Left lung (tissue), 4 donors: ENCODE measurements at regions not wholly inside any gene's neighbourhood (a gene's known extent, or its start where the extent isn't known, plus 50 kb on each side); places are given as distances from the start of the nearest gene placed in this dataset.

Source experiments
- ATAC-seq: fragments of 200-7000 bp; cut with Tn5 transposase; one replicate; pipeline ENCODE4 v1.9.1; 2020; ENCODE audit warnings: moderate library complexity
- DNase-seq, 4 donors: peaks; one replicate each; pipeline ENCODE4 v3.0.0-alpha.2; 2013 to 2020
- H3K27ac ChIP-seq, 2 donors: fragments of 200-600 bp; sonication (generic) in 1 of 2; one replicate each; pipeline versions ENCODE4 v1.5.0 to v1.8.0; 2020 to 2021
- H3K27me3 ChIP-seq, 2 donors: fragments of 200-600 bp; sonication (generic) in 1 of 2; one replicate each; pipeline versions ENCODE4 v1.5.0 to v1.8.0; 2020 to 2021
- H3K36me3 ChIP-seq, 2 donors: fragments of 200-600 bp; sonication (generic) in 1 of 2; one replicate each; pipeline versions ENCODE4 v1.5.0 to v1.8.0; 2020 to 2021
- H3K4me1 ChIP-seq, 2 donors: fragments of 200-600 bp; one replicate each; pipeline ENCODE4 v1.8.0; 2021
- H3K4me3 ChIP-seq, 2 donors: fragments of 200-600 bp; sonication (generic) in 1 of 2; one replicate each; pipeline versions ENCODE4 v1.5.0 to v1.8.0; 2020 to 2021; ENCODE audit warnings: mild to moderate bottlenecking in 1 of 2
- H3K9me3 ChIP-seq, 2 donors: fragments of 200-600 bp; sonication (generic) in 1 of 2; one replicate each; pipeline versions ENCODE4 v1.5.0 to v1.8.0; 2020 to 2021
- CTCF ChIP-seq, 2 donors: fragments of 200-600 bp; sonication (generic) in 1 of 2; IDR thresholded peaks; one replicate each; pipeline versions ENCODE4 v1.5.0 to v1.8.0; 2021; ENCODE audit warnings: antibody characterized with exemption in 2 of 2
- intact Hi-C, 2 donors: fragments of 100-400 bp; cut with DNase I; formaldehyde crosslinking; loops; one replicate each; pipeline versions ENCODE4 v1.11.2 to v1.14.2; 2022
- donor health status: DM: no; HTN: yes; CAD: no.
- donor health status: DM: no; HTN: no; CAD: no.

- intact Hi-C loops: no loop called here
- no peaks in the 10 kb centered on the region for H3K36me3 ChIP-seq
- ATAC-seq: no peak
- H3K4me3 ChIP-seq: no peak overlapping the region
- H3K27me3 ChIP-seq: no peaks in the 10 kb centered on the region
- H3K4me1 ChIP-seq: no peaks in the 10 kb centered on the region
- no peak overlapping the region for H3K27ac ChIP-seq
- peak in 2 of 4 donors; percentile 3 to 7 for DNase-seq
- TF ChIP-seq CTCF (IDR thresholded peaks at IDR 0.05): no peak
- no peaks in the 10 kb centered on the region for H3K9me3 ChIP-seq
Measured at GRCh38 chr13:68185444-68186141, 955.5 kb upstream of the PCDH9 start.

GRCh38 chr13:68176475-68176874 is 946.3 kb upstream of the PCDH9 start:
- Histone ChIP-seq H3K4me1 (no peaks in the 10 kb centered on the region), H3K27ac (no peak overlapping the region), H3K4me3 (no peak overlapping the region), H3K27me3 (no peaks in the 10 kb centered on the region), H3K9me3 (peaks cover 0 to 13% of the 10 kb centered on the region in 2 donors), H3K36me3 (no peaks in the 10 kb centered on the region)
- no peak for TF ChIP-seq CTCF (IDR thresholded peaks at IDR 0.05)
- intact Hi-C loops: no loop called here
- ATAC-seq (no peak), DNase-seq (peak in 2 of 4 donors; percentile 28 to 32)

GRCh38 chr13:68174893-68175292 is 944.8 kb upstream of the PCDH9 start:
- intact Hi-C loops: no loop called here
- Histone ChIP-seq H3K9me3 (peaks cover 0 to 24% of the 10 kb centered on the region in 2 donors), H3K27ac (no peak overlapping the region), H3K4me3 (no peak overlapping the region), H3K27me3 (no peaks in the 10 kb centered on the region), H3K4me1 (no peaks in the 10 kb centered on the region), H3K36me3 (no peaks in the 10 kb centered on the region)
- TF ChIP-seq CTCF (IDR thresholded peaks at IDR 0.05): no peak
- DNase-seq (no peak), ATAC-seq (no peak)

- ATAC-seq: no peak
- no peaks in the 10 kb centered on the region for H3K4me1 ChIP-seq
- TF ChIP-seq CTCF (IDR thresholded peaks at IDR 0.05): no peak
- H3K9me3 ChIP-seq: peaks cover 0 to 17% of the 10 kb centered on the region in 2 donors
- no peaks in the 10 kb centered on the region for H3K27me3 ChIP-seq
- H3K36me3 ChIP-seq: no peaks in the 10 kb centered on the region
- DNase-seq: no peak
- H3K4me3 ChIP-seq: no peak overlapping the region
- H3K27ac ChIP-seq: no peak overlapping the region
- intact Hi-C loops: no loop called here
Measured at GRCh38 chr13:68173111-68173510, 943.0 kb upstream of the PCDH9 start.

- H3K9me3 ChIP-seq: peaks cover 0 to 17% of the 10 kb centered on the region in 2 donors
- H3K27me3 ChIP-seq: no peaks in the 10 kb centered on the region
- intact Hi-C loops: no loop called here
- no peak overlapping the region for H3K27ac ChIP-seq
- no peaks in the 10 kb centered on the region for H3K36me3 ChIP-seq
- DNase-seq (peak in 1 of 4 donors; percentile 67), ATAC-seq (no peak)
- no peaks in the 10 kb centered on the region for H3K4me1 ChIP-seq
- no peak overlapping the region for H3K4me3 ChIP-seq
- no peak for TF ChIP-seq CTCF (IDR thresholded peaks at IDR 0.05)
Measured at GRCh38 chr13:68170961-68171360, 940.8 kb upstream of the PCDH9 start.
